Gastroesophageal sphincter (tissue), 3 donors: ENCODE measurements at regions not wholly inside any gene's neighbourhood (a gene's known extent, or its start where the extent isn't known, plus 50 kb on each side); places are given as distances from the start of the nearest gene placed in this dataset.

Source experiments
- POLR2A ChIP-seq, 2 donors: fragments of 450-650 bp; IDR thresholded peaks; one replicate each; pipeline ENCODE4 v1.6.1; 2017; ENCODE audit warnings: antibody characterized with exemption in 2 of 2, mild to moderate bottlenecking in 2 of 2, moderate library complexity in 1 of 2
- TF ChIP-seq, protein P1 (sequence below), 4 experiments: fragments of 200-600 bp in 2 of 4; fragments of 450-650 bp in 2 of 4; sonication (generic) in 1 of 4; IDR thresholded peaks; one replicate each; pipeline ENCODE4 v1.5.1; 2017 to 2019; ENCODE audit warnings: antibody characterized with exemption in 4 of 4, mild to moderate bottlenecking in 2 of 4, moderate library complexity in 2 of 4

DNA sequence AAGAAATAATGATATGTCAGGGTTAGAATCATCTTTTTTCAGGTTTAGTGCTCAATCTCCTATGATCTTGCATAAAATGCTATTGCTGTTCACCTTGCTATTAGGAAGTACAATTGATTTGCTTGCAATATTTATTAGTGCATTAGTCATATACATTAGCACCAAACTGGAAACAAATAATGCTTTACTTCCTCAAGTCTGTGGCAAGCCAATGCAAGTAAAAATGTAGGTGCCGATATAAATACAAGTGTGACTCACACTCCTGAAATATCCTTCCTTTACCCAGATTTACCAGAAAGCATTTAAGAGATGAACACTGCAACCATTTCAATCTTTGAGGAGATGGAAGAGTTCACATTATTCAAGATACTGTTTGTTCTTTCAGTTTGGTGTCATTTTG is 1487.7 kb upstream of the ADGRL3 start:
- TF ChIP-seq, protein P1, sequence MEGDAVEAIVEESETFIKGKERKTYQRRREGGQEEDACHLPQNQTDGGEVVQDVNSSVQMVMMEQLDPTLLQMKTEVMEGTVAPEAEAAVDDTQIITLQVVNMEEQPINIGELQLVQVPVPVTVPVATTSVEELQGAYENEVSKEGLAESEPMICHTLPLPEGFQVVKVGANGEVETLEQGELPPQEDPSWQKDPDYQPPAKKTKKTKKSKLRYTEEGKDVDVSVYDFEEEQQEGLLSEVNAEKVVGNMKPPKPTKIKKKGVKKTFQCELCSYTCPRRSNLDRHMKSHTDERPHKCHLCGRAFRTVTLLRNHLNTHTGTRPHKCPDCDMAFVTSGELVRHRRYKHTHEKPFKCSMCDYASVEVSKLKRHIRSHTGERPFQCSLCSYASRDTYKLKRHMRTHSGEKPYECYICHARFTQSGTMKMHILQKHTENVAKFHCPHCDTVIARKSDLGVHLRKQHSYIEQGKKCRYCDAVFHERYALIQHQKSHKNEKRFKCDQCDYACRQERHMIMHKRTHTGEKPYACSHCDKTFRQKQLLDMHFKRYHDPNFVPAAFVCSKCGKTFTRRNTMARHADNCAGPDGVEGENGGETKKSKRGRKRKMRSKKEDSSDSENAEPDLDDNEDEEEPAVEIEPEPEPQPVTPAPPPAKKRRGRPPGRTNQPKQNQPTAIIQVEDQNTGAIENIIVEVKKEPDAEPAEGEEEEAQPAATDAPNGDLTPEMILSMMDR (IDR thresholded peaks at IDR 0.05) = no peak
- no peak for TF ChIP-seq POLR2A (IDR thresholded peaks at IDR 0.05)
